Heart left ventricle (tissue), 13 donors: ENCODE measurements at regions not wholly inside any gene's neighbourhood (a gene's known extent, or its start where the extent isn't known, plus 50 kb on each side); places are given as distances from the start of the nearest gene placed in this dataset.

Experiments
- POLR2A ChIP-seq, 2 donors: fragments of 450-650 bp; IDR thresholded peaks; one replicate each; pipeline ENCODE4 v1.6.1; 2017; ENCODE audit warnings: antibody characterized with exemption in 2 of 2, mild to moderate bottlenecking in 2 of 2, moderate library complexity in 2 of 2
- TF ChIP-seq, protein P1 (sequence below), 12 donors: fragments of 200-600 bp; sonication (generic) in 4 of 12; IDR thresholded peaks; one replicate each; pipeline versions ENCODE4 v1.5.0 to v1.8.0; 2018 to 2022; ENCODE audit warnings: antibody characterized with exemption in 12 of 12, mild to moderate bottlenecking in 5 of 12
- donor health status: ischemic (EF 13 %, LVEDD 7.1; RV severe dilation, severe dysfunction).
- donor health status: DM: no; HTN: yes; CAD: no.
- donor health status: DM: no; HTN: no; CAD: no.
- donor health status: ischemic (EF 25% LVEDD 6.9; RV normal size, moderate dysfunction).
- donor health status: ischemic (EF 25% LVEDD 5.7; RV mildly dilated, moderate dysfunction).
- donor health status: ischemic (EF 35%, LVEDD 5.7; RV mildly dilated, moderate dysfunction).
- donor health status: nonischemic (EF 11% LVEDD 7.7; RV severe dilation, severe dysfunction).
- donor health status: DM: yes; HTN: yes; CAD: no.
- donor health status: PGD.
- donor health status: ischemic (EF 29% LVEDD 5.4; RV normal size, mild dysfunction).
- donor health status: nonischemic (EF 23%, LVEDD 6.1; RV moderate dilation, normal function).

DNA sequence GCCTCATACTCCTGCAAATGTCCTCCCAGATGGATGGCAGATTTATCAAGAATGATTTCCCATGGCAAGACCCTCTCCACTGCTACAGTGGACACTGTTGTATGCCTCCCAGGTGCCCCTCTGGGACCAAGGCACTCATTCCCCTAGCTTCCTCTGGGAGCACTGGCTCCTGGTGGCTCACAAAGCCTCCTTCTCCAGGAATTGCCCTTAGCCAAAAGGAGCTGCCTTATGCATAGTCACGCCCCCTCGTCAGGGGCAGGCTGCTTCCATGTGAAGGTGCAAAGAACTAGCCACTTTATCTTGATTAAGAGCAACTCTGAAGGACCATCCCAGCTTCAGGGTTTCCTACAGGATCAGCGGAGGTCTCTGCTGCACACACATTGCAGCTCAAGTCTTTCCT lies 358.1 kb downstream of the CDK5RAP2 start:
- TF ChIP-seq, protein P1, sequence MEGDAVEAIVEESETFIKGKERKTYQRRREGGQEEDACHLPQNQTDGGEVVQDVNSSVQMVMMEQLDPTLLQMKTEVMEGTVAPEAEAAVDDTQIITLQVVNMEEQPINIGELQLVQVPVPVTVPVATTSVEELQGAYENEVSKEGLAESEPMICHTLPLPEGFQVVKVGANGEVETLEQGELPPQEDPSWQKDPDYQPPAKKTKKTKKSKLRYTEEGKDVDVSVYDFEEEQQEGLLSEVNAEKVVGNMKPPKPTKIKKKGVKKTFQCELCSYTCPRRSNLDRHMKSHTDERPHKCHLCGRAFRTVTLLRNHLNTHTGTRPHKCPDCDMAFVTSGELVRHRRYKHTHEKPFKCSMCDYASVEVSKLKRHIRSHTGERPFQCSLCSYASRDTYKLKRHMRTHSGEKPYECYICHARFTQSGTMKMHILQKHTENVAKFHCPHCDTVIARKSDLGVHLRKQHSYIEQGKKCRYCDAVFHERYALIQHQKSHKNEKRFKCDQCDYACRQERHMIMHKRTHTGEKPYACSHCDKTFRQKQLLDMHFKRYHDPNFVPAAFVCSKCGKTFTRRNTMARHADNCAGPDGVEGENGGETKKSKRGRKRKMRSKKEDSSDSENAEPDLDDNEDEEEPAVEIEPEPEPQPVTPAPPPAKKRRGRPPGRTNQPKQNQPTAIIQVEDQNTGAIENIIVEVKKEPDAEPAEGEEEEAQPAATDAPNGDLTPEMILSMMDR (IDR thresholded peaks at IDR 0.05) = no peak
- no peak for TF ChIP-seq POLR2A (IDR thresholded peaks at IDR 0.05)
